Astrocyte of the cerebellum (primary cell): ENCODE measurements at regions not wholly inside any gene's neighbourhood (a gene's known extent, or its start where the extent isn't known, plus 50 kb on each side); places are given as distances from the start of the nearest gene placed in this dataset.
"Not testable (repeated sequence)": the region's sequence is repeated elsewhere in the genome, so short reads cannot be mapped to it uniquely, and the experiment has no call there.

Source experiments
- DNase-seq: peaks from one replicate; pipeline ENCODE4 v3.0.0-alpha.2; 2011; ENCODE audit warnings: low read depth
- H3K4me3 ChIP-seq: 2 replicates; pipeline ENCODE4 v1.5.1; 2011; ENCODE audit warnings: mild to moderate bottlenecking, low read depth, low read length, moderate library complexity
- CTCF ChIP-seq: IDR thresholded peaks from 2 replicates; pipeline ENCODE4 v1.5.1; 2012; ENCODE audit warnings: low read length, low read depth, moderate library complexity, mild to moderate bottlenecking; ENCODE audit errors: missing control alignments
- in situ Hi-C: cut with HindIII; loops from 2 replicates; pipeline ENCODE4 v1.10.0; 2017; ENCODE audit warnings: low sequenced_read_pairs

DNA sequence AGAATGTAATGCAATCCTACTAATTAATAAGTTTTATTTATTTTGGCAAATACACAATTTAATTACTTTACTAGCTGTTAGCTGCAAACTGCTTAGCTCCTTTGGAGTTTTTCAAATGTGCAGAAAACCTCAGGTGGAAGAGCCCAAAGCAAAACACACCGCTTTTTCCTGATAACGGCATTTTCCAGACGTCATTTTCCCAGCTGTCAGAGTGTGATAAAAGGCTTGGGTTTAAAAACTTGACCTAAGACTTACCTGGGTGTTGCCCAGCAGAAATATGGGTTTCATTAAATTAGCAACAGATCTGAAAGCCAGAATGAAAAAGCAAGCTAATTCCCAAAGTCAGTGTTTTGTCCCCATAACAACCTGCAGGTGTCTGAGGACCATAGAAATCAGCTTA, 204.0 kb upstream of the HMCN1 start:
- no peak for DNase-seq
- no peak for TF ChIP-seq CTCF
- H3K4me3 ChIP-seq = no peak overlapping the region
- in situ Hi-C loops = no loop called here

DNA sequence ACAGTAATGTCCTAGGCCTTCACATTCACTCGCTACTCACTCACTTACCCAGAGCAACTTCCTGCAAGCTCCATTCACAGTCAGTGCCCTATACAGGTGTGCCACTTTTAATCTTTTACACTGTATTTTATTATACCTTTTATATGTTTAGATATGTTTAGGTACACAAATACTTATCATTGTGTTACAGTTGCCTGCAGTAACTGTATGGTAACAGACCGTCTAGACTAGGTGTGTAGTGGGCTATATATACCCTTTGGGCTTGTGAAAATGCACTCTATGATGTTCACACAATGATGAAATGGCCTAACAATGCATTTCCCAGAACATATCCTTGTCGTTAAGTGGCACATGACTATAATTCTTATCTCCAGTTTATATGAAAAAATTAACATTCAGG, 204.5 kb upstream of the HMCN1 start:
- in situ Hi-C loops = no loop called here
- TF ChIP-seq CTCF = no peak
- DNase-seq = no peak
- no peak overlapping the region for H3K4me3 ChIP-seq

GRCh38 chr1:185528084-185528676, 206.0 kb upstream of the HMCN1 start:
- no peak overlapping the region for H3K4me3 ChIP-seq
- DNase-seq = no peak
- in situ Hi-C loops = no loop called here
- no peak for TF ChIP-seq CTCF

- no peak for DNase-seq
- no peak overlapping the region for H3K4me3 ChIP-seq
- in situ Hi-C loops = no loop called here
- no peak for TF ChIP-seq CTCF
These were observed 207.6 kb upstream of the HMCN1 start for GRCh38 chr1:185526344-185527307.

- no peak for TF ChIP-seq CTCF
- in situ Hi-C loops = no loop called here
- DNase-seq = no peak
- no peak overlapping the region for H3K4me3 ChIP-seq
These were observed 203.3 kb upstream of the IVNS1ABP start for GRCh38 chr1:185520188-185520920.

DNA sequence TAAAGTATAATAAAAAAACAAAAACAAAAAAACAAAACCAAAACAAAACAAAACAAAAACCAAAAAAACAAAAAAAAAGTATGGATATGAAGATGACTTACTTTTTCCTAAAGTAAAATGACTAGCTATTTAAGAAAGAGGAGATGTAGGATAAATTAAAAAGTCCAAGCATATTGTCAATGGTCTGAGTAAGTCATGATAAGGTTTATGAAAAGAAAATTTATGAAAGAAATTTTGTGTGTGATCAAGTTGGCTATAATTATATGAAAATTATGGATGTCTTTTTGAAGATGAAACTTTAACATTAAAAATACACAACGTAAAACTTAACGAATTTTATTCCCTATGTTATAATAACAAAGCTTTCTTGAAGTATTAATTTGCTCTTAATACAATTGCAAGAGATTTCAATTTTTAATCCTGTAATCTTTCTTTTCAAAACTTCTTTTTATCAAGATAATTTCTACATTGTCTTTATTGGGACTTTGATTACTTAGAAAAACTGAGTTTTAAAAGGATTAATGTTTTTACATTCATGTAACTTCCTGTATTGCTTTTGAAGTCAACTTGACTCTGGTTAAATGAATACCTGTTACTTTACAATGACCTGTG, 200.9 kb upstream of the IVNS1ABP start:
- no peak for TF ChIP-seq CTCF
- DNase-seq = no peak
- no peak overlapping the region for H3K4me3 ChIP-seq
- in situ Hi-C loops = no loop called here

- H3K4me3 ChIP-seq, in situ Hi-C loops, DNase-seq: not testable (repeated sequence)
These were observed 200.3 kb upstream of the IVNS1ABP start for GRCh38 chr1:185517301-185517700.
